BLaER1 (cell line): ENCODE measurements at regions not wholly inside any gene's neighbourhood (a gene's known extent, or its start where the extent isn't known, plus 50 kb on each side); places are given as distances from the start of the nearest gene placed in this dataset.

Experiments used
- H3K27ac ChIP-seq: shearing (Covaris generic); formaldehyde crosslinking; 2 replicates; pipeline ENCODE4 v1.8.1; 2022
- H3K27me3 ChIP-seq: shearing (Covaris generic); formaldehyde crosslinking; 2 replicates; pipeline ENCODE4 v1.8.1; 2022
- H3K36me3 ChIP-seq: shearing (Covaris generic); formaldehyde crosslinking; 2 replicates; pipeline ENCODE4 v1.8.1; 2022
- H3K4me1 ChIP-seq: shearing (Covaris generic); formaldehyde crosslinking; 2 replicates; pipeline ENCODE4 v1.8.1; 2022
- H3K4me2 ChIP-seq: shearing (Covaris generic); formaldehyde crosslinking; 2 replicates; pipeline ENCODE4 v1.8.1; 2022
- H3K4me3 ChIP-seq: shearing (Covaris generic); formaldehyde crosslinking; 2 replicates; pipeline ENCODE4 v1.8.1; 2022
- H3K9ac ChIP-seq: shearing (Covaris generic); formaldehyde crosslinking; 2 replicates; pipeline ENCODE4 v1.8.1; 2022
- H3K9me3 ChIP-seq: shearing (Covaris generic); formaldehyde crosslinking; 2 replicates; pipeline ENCODE4 v1.8.1; 2022
- H4K20me1 ChIP-seq: shearing (Covaris generic); formaldehyde crosslinking; 2 replicates; pipeline ENCODE4 v1.8.1; 2022
- Cebpa-rat ChIP-seq: shearing (Covaris generic); IDR thresholded peaks from 2 replicates; pipeline ENCODE4 v1.8.1; 2022

DNA sequence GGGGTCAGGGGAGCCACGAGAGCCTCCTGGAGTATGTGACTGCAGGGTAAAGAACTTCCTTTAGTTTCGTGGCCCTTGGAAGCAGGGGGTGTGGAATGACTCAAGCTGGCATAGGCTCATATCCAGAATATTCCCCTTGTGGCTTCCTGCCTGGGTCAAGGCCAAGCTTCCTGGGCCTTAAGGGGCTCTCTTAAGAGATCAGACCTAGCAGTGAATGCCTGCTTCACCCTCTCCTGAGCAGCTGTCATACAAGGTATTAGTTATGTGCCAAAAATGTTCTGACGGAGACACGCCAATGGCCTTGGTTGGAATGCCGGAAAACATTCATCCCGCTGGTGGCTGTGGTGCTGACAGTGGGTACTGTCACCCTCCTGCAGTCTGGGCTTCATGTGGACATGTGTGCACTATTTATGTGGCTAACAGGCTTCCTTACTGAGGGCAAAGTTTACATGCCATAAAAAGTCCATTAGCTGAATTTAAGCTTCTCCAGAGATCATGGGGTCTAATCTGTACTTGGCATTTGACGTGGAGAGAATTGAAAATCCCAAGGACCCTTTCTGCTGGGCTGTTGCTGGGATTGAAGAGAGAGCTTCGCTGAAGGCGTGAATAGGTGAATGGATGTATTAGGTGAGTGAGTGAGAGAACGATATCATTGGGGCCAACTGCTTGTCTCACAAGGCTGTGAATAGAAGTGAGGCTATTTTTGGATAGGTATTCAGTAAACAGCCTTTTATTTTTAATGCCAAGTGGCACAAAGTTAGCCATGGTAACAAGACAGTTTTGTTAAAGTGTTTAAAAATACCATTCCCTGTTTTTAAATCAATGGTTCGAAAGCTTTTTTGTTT is 156.8 kb downstream of the MACROH2A1 start:
- no peak overlapping the region for H3K4me2 ChIP-seq
- H3K4me1 ChIP-seq, result peaks cover 45% of the 10 kb centered on the region
- no peaks in the 10 kb centered on the region for H3K36me3 ChIP-seq
- H3K4me3 ChIP-seq, result no peak overlapping the region
- H4K20me1 ChIP-seq, result no peaks in the 10 kb centered on the region
- H3K9me3 ChIP-seq, result no peaks in the 10 kb centered on the region
- no peak overlapping the region for H3K9ac ChIP-seq
- no peaks in the 10 kb centered on the region for H3K27me3 ChIP-seq
- TF ChIP-seq Cebpa-rat, result no peak
- H3K27ac ChIP-seq, result no peak overlapping the region

DNA sequence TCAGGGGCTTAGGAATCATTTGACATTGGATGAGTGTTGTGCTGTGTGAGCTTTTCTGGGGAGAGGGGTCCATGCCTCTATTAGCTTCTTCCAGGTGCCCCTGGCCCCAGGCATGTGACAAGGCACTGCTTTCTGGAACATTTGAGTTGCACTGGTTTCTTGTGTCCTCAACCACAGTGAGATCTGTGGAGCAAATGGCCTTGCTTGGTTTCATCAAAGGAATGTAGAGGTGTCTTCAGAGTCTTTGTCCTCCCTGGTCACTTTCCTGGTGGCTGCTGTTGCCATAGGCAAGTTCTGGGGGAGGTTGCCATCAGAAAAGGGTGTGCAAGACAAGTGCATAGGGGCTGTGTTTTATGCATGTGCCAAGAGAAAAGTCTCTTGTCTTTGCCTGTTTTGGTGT is 157.5 kb downstream of the MACROH2A1 start:
- peaks cover 47% of the 10 kb centered on the region for H3K4me1 ChIP-seq
- TF ChIP-seq Cebpa-rat, result no peak
- no peak overlapping the region for H3K27ac ChIP-seq

DNA sequence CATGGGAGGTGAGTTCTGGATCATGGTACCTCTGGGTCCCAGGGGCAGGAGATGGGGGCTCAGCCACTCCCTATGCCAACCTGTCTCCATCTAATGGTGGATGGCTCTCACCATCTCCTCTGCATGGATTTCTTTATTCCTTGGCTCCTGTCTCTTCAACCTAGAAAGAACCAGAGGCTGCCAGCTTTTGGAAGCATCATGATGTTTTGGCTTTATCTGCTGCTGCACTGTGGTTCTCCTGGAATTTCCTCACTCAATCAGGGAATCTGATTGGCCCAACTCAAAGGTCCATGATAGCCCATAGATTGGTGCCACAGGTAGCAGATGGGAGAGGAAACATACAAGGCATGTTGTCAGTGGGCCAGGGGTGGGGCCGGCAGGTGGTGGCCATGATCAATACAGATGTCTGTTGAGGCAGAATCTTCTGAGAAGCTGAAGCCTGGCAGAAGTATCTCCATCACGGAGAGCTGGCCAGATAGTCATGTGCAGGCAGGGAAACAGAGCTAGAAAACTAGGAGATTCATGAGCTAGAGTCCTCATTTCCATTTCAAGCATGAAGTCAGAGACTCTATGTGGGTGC is 158.2 kb downstream of the MACROH2A1 start:
- H4K20me1 ChIP-seq, result no peaks in the 10 kb centered on the region
- no peak overlapping the region for H3K9ac ChIP-seq
- H3K27me3 ChIP-seq, result no peaks in the 10 kb centered on the region
- no peaks in the 10 kb centered on the region for H3K36me3 ChIP-seq
- H3K27ac ChIP-seq, result no peak overlapping the region
- H3K4me2 ChIP-seq, result no peak overlapping the region
- no peak overlapping the region for H3K4me3 ChIP-seq
- H3K9me3 ChIP-seq, result no peaks in the 10 kb centered on the region
- peaks cover 47% of the 10 kb centered on the region for H3K4me1 ChIP-seq
- no peak for TF ChIP-seq Cebpa-rat

More for the DNA sequence above, 157.5 kb downstream of the MACROH2A1 start:
- Histone ChIP-seq H3K36me3 (no peaks in the 10 kb centered on the region), H3K4me3 (no peak overlapping the region), H3K9me3 (no peaks in the 10 kb centered on the region), H3K27me3 (no peaks in the 10 kb centered on the region), H3K4me2 (no peak overlapping the region), H3K9ac (no peak overlapping the region), H4K20me1 (no peaks in the 10 kb centered on the region)

DNA sequence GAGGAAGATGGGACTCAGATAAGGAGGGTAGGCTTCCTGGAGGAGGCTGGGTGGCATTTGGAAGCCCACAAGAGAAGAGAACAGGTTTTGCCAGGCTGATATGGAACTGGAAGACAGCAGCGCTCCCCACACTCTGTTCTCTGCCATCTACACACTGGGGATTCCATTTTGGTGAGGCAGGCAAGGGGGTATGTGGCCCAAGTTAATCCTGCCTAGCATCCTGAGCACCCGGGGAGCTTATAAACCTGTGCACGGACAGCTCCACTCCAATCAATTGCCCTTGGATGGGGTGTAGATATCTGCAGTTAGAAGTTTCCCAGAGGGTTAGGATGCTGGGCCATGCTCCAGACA is 158.8 kb downstream of the MACROH2A1 start:
- no peaks in the 10 kb centered on the region for H3K36me3 ChIP-seq

DNA sequence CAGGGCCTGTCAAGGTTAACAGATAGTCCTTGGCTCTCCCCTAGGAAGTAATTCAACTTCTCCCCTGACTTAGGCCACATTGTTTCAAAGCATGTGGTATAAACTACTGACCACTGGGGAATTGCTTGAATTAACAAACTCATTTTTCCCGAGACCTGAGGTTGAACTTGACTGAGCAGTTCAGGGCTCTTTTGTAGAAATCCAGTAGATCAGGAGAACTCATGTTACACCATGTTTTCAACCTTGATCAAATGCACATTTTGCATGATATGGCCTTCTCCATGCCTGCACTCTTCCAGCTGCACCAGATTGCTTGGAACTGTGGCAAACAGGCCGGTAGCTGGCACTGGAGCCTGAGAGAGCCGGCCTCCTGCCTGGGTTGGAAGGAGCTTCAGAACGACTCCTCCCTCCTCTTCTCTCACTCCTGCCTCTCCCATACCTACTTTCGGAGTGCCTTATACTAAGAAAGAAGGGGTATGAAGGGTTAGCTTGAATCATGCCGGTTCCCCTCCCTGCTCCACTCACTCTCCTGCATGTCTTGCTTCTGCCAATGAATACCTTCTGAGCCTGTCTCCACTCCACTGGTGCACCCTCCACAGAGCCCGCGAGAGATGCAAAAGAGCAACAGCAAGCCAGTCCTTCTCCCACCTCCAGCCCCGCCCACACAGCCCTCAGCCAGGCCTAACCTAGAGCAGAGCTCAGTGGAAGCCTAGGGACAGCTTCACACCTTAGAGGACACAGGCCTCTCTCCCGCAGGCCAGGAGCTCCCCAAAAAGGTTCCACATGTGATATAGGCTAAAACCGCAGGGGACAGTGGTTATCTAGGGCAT is 159.4 kb downstream of the MACROH2A1 start:
- Histone ChIP-seq H4K20me1 (no peaks in the 10 kb centered on the region), H3K9me3 (no peaks in the 10 kb centered on the region), H3K4me3 (no peak overlapping the region), H3K27me3 (no peaks in the 10 kb centered on the region), H3K9ac (no peak overlapping the region), H3K4me2 (peak overlapping the region; percentile 53), H3K36me3 (no peaks in the 10 kb centered on the region), H3K4me1 (peaks cover 45% of the 10 kb centered on the region), H3K27ac (no peak overlapping the region; the same call in 1 of the 2 replicates)
- no peak for TF ChIP-seq Cebpa-rat

More for the DNA sequence above, 158.8 kb downstream of the MACROH2A1 start:
- Histone ChIP-seq H3K27ac (no peak overlapping the region), H3K9ac (no peak overlapping the region), H3K27me3 (no peaks in the 10 kb centered on the region), H3K4me1 (peaks cover 47% of the 10 kb centered on the region), H4K20me1 (no peaks in the 10 kb centered on the region), H3K4me2 (0 out of 2 replicates have a peak overlapping the region, but pooled peaks have one; percentile 53), H3K4me3 (no peak overlapping the region), H3K9me3 (no peaks in the 10 kb centered on the region)
- no peak for TF ChIP-seq Cebpa-rat

DNA sequence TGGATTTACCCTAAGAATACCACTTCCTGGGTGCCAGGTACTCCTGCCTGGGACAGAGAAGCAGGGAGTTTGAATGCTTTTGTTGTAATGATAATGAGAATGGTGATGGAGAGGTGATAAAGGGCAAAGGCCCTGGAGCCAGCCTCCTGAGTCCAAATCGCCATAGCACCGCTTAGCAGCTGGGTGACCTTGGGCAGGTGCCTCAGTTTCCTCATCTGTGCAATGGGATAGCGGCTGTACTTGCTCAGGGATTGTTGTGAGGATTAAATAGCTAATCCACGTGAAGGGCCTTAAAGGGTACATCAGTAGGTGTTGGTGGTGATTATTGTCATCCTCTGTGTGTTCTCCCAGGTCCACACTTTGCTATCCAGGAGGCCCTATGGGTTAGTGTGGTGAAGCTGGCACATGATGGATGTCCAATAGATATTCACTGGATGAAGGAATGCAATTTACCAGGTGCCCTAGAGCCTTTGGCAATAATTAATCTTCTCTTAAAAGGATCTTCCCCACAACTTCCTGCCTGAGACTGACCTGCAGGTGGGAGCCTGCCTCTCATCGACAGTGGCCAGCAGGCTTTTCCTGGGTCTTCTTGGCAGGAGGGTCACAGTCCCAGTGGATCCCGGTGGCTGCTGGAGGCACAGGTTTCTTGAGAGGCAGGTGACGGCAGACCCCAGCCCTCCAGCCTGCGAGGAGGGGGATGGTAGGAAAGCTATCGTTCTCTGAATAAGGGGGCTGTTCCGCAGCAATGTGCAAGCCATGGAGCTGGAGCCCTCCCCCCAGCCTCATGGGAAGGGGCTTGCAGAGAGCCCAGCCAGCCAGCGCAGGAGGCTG is 160.2 kb downstream of the MACROH2A1 start:
- H3K9ac ChIP-seq, result no peak overlapping the region
- no peak overlapping the region for H3K4me3 ChIP-seq
- peak overlapping the region; percentile 53 for H3K4me2 ChIP-seq
- H3K36me3 ChIP-seq, result no peaks in the 10 kb centered on the region
- no peak for TF ChIP-seq Cebpa-rat
- H3K9me3 ChIP-seq, result no peaks in the 10 kb centered on the region
- peaks cover 43% of the 10 kb centered on the region for H3K4me1 ChIP-seq
- H3K27me3 ChIP-seq, result no peaks in the 10 kb centered on the region
- H4K20me1 ChIP-seq, result no peaks in the 10 kb centered on the region
- no peak overlapping the region; the same call in 1 of the 2 replicates for H3K27ac ChIP-seq

DNA sequence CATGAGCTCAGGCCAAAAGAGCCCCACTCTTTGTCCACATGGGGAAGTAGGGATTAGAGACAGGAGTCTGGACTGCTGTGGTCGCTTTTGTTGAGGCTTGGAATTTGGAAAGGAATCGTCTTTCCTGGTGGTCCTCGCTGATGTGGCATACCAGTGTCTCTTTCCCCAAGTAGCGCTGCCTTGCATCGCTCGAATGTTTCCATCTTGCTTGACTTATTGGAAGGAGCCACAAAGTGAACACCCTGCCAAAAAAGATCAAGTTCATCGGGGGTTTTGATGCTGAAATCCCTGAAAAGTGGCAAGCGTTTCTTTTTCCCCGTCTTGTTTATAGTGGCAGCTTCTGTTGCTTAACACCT is 161.3 kb downstream of the MACROH2A1 start:
- Histone ChIP-seq H3K4me2 (no peak overlapping the region; the same call in 1 of the 2 replicates), H3K9me3 (no peaks in the 10 kb centered on the region), H4K20me1 (no peaks in the 10 kb centered on the region), H3K4me1 (peaks cover 54% of the 10 kb centered on the region), H3K27me3 (no peaks in the 10 kb centered on the region), H3K4me3 (no peak overlapping the region), H3K9ac (no peak overlapping the region), H3K27ac (no peak overlapping the region), H3K36me3 (no peaks in the 10 kb centered on the region)
- TF ChIP-seq Cebpa-rat, result no peak

DNA sequence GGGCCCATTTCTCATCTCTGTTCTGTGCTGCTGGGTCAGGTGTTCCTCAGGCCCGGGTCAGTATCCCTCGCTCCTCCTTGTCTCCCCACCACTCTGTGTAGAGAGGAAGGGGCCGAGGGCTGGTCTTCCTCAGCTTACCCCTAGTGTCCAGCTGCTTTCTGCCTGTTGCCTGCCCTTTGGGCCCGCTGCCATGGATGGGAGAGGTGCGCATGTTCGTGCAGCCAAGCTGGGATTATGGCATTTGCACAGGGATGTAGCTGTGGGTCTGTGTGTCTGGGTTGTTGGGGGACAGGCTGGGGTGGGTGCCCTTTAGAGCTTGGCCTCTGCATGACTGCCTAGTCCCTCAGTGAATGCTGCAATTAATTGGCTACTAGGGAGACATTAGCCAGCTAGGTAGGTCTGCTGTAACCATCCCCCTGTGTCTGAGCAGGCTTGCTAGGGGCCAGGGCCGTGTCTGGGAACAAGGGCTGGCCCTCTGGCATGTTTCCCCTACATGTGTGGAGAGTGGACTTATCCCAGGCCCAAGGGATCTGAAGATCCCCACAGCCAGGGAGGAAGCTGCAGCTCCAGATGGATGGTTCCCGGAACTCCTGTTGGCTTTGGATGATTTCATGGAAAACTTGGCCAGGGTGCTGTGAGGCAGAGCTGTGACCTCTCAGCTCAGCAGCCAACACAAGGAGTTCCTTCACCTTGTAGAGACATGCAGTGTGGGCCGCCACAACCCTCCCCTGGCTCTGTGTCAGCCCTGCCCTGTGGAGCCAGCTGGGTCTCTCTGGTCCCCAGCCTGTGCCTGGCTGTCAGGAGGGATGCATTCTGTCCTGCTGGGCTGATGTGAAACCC is 161.9 kb downstream of the MACROH2A1 start:
- Histone ChIP-seq H3K36me3 (no peaks in the 10 kb centered on the region), H4K20me1 (no peaks in the 10 kb centered on the region), H3K9me3 (no peaks in the 10 kb centered on the region), H3K4me2 (peak overlapping the region; percentile 44), H3K9ac (no peak overlapping the region), H3K27ac (no peak overlapping the region), H3K4me3 (no peak overlapping the region), H3K27me3 (no peaks in the 10 kb centered on the region), H3K4me1 (peaks cover 55% of the 10 kb centered on the region)
- TF ChIP-seq Cebpa-rat, result no peak
